ENCODE measurements at regions not wholly inside any gene's neighbourhood (a gene's known extent, or its start where the extent isn't known, plus 50 kb on each side); places are given as distances from the start of the nearest gene placed in this dataset.
"Not testable (repeated sequence)": the region's sequence is repeated elsewhere in the genome, so short reads cannot be mapped to it uniquely, and the experiment has no call there.

GRCh38 chr11:3485737-3486136, 106.8 kb upstream of the ZNF195 start:
- 59 to 65% methylated on average over 8 of the region's 10 CpGs for whole genome bisulfite sequencing, 2 experiments

GRCh38 chr11:3476937-3477885, 98.3 kb upstream of the ZNF195 start:
- not testable (repeated sequence) for H3K4me3 ChIP-seq (ENCODE audit: insufficient read depth, low read depth, low read length); H3K27ac ChIP-seq (ENCODE audit: insufficient read depth, low read depth, low read length, poor library complexity, severe bottlenecking); H3K9me3 ChIP-seq (ENCODE audit: control insufficient read depth, low read length); H3K36me3 ChIP-seq (ENCODE audit: control insufficient read depth, insufficient read depth, low read length); H3K27me3 ChIP-seq (ENCODE audit: control insufficient read depth, insufficient read depth, low read length, poor library complexity, severe bottlenecking); H3K4me1 ChIP-seq (ENCODE audit: control insufficient read depth, insufficient read depth, low read length)
- 72 to 74% methylated on average over 18 to 20 of the region's 20 CpGs for WGBS, 2 experiments

More at GRCh38 chr11:3485737-3486136, 106.8 kb upstream of the ZNF195 start:
- H3K27me3 ChIP-seq (ENCODE audit: control insufficient read depth, insufficient read depth, low read length, poor library complexity, severe bottlenecking); H3K4me1 ChIP-seq (ENCODE audit: control insufficient read depth, insufficient read depth, low read length); H3K4me3 ChIP-seq (ENCODE audit: insufficient read depth, low read depth, low read length); H3K9me3 ChIP-seq (ENCODE audit: control insufficient read depth, low read length); H3K36me3 ChIP-seq (ENCODE audit: control insufficient read depth, insufficient read depth, low read length); H3K27ac ChIP-seq (ENCODE audit: insufficient read depth, low read depth, low read length, poor library complexity, severe bottlenecking): not testable (repeated sequence)

GRCh38 chr11:3476084-3476936, 97.4 kb upstream of the ZNF195 start:
- H3K4me1 ChIP-seq (ENCODE audit: control insufficient read depth, insufficient read depth, low read length); H3K4me3 ChIP-seq (ENCODE audit: insufficient read depth, low read depth, low read length); H3K9me3 ChIP-seq (ENCODE audit: control insufficient read depth, low read length); H3K27ac ChIP-seq (ENCODE audit: insufficient read depth, low read depth, low read length, poor library complexity, severe bottlenecking); H3K36me3 ChIP-seq (ENCODE audit: control insufficient read depth, insufficient read depth, low read length); H3K27me3 ChIP-seq (ENCODE audit: control insufficient read depth, insufficient read depth, low read length, poor library complexity, severe bottlenecking): not testable (repeated sequence)
- WGBS, 2 experiments, result 80 to 86% methylated on average over 23 to 24 of the region's 27 CpGs

- H3K4me3 ChIP-seq (ENCODE audit: insufficient read depth, low read depth, low read length); H3K9me3 ChIP-seq (ENCODE audit: control insufficient read depth, low read length); H3K4me1 ChIP-seq (ENCODE audit: control insufficient read depth, insufficient read depth, low read length); H3K27ac ChIP-seq (ENCODE audit: insufficient read depth, low read depth, low read length, poor library complexity, severe bottlenecking); H3K36me3 ChIP-seq (ENCODE audit: control insufficient read depth, insufficient read depth, low read length); H3K27me3 ChIP-seq (ENCODE audit: control insufficient read depth, insufficient read depth, low read length, poor library complexity, severe bottlenecking): not testable (repeated sequence)
- 74 to 82% methylated on average over 8 of the region's 8 CpGs for WGBS, 2 experiments
Measured at GRCh38 chr11:3468963-3469362, 90.0 kb upstream of the ZNF195 start.

- H3K4me3 ChIP-seq (ENCODE audit: insufficient read depth, low read depth, low read length); H3K4me1 ChIP-seq (ENCODE audit: control insufficient read depth, insufficient read depth, low read length); H3K27me3 ChIP-seq (ENCODE audit: control insufficient read depth, insufficient read depth, low read length, poor library complexity, severe bottlenecking); H3K27ac ChIP-seq (ENCODE audit: insufficient read depth, low read depth, low read length, poor library complexity, severe bottlenecking); H3K36me3 ChIP-seq (ENCODE audit: control insufficient read depth, insufficient read depth, low read length); H3K9me3 ChIP-seq (ENCODE audit: control insufficient read depth, low read length): not testable (repeated sequence)
- WGBS, 2 experiments, result 86 to 98% methylated on average over 2 to 4 of the region's 5 CpGs
Measured at GRCh38 chr11:3467599-3467998, 88.7 kb upstream of the ZNF195 start.

- H3K4me3 ChIP-seq (ENCODE audit: insufficient read depth, low read depth, low read length); H3K9me3 ChIP-seq (ENCODE audit: control insufficient read depth, low read length); H3K27ac ChIP-seq (ENCODE audit: insufficient read depth, low read depth, low read length, poor library complexity, severe bottlenecking); H3K27me3 ChIP-seq (ENCODE audit: control insufficient read depth, insufficient read depth, low read length, poor library complexity, severe bottlenecking); H3K36me3 ChIP-seq (ENCODE audit: control insufficient read depth, insufficient read depth, low read length); H3K4me1 ChIP-seq (ENCODE audit: control insufficient read depth, insufficient read depth, low read length): not testable (repeated sequence)
- WGBS, 2 experiments, result 93 to 95% methylated on average over 9 of the region's 10 CpGs
Measured at GRCh38 chr11:3455666-3456065, 76.7 kb upstream of the ZNF195 start.

GRCh38 chr11:3454844-3455243, 75.9 kb upstream of the ZNF195 start:
- WGBS, 2 experiments, result 25 to 28% methylated on average over 15 of the region's 16 CpGs
- H3K36me3 ChIP-seq (ENCODE audit: control insufficient read depth, insufficient read depth, low read length); H3K4me1 ChIP-seq (ENCODE audit: control insufficient read depth, insufficient read depth, low read length); H3K27me3 ChIP-seq (ENCODE audit: control insufficient read depth, insufficient read depth, low read length, poor library complexity, severe bottlenecking); H3K4me3 ChIP-seq (ENCODE audit: insufficient read depth, low read depth, low read length); H3K27ac ChIP-seq (ENCODE audit: insufficient read depth, low read depth, low read length, poor library complexity, severe bottlenecking); H3K9me3 ChIP-seq (ENCODE audit: control insufficient read depth, low read length): not testable (repeated sequence)

GRCh38 chr11:3453596-3454256, 74.8 kb upstream of the ZNF195 start:
- not testable (repeated sequence) for H3K36me3 ChIP-seq (ENCODE audit: control insufficient read depth, insufficient read depth, low read length)
- WGBS, 2 experiments, result 90 to 93% methylated on average over 9 of the region's 9 CpGs

GRCh38 chr11:3450822-3451221, 71.9 kb upstream of the ZNF195 start:
- not testable (repeated sequence) for H3K4me3 ChIP-seq (ENCODE audit: insufficient read depth, low read depth, low read length); H3K36me3 ChIP-seq (ENCODE audit: control insufficient read depth, insufficient read depth, low read length); H3K27ac ChIP-seq (ENCODE audit: insufficient read depth, low read depth, low read length, poor library complexity, severe bottlenecking); H3K9me3 ChIP-seq (ENCODE audit: control insufficient read depth, low read length); H3K4me1 ChIP-seq (ENCODE audit: control insufficient read depth, insufficient read depth, low read length); H3K27me3 ChIP-seq (ENCODE audit: control insufficient read depth, insufficient read depth, low read length, poor library complexity, severe bottlenecking)
- no CpG with 5 or more reads among the region's 1 CpG for WGBS, 2 experiments

More at GRCh38 chr11:3453596-3454256, 74.8 kb upstream of the ZNF195 start:
- not testable (repeated sequence) for H3K4me3 ChIP-seq (ENCODE audit: insufficient read depth, low read depth, low read length); H3K27ac ChIP-seq (ENCODE audit: insufficient read depth, low read depth, low read length, poor library complexity, severe bottlenecking); H3K4me1 ChIP-seq (ENCODE audit: control insufficient read depth, insufficient read depth, low read length); H3K9me3 ChIP-seq (ENCODE audit: control insufficient read depth, low read length); H3K27me3 ChIP-seq (ENCODE audit: control insufficient read depth, insufficient read depth, low read length, poor library complexity, severe bottlenecking)

- WGBS, 2 experiments, result 85 to 96% methylated on average over 3 of the region's 3 CpGs
- not testable (repeated sequence) for H3K4me1 ChIP-seq (ENCODE audit: control insufficient read depth, insufficient read depth, low read length); H3K27me3 ChIP-seq (ENCODE audit: control insufficient read depth, insufficient read depth, low read length, poor library complexity, severe bottlenecking)
Measured at GRCh38 chr11:3445535-3445934, 66.6 kb upstream of the ZNF195 start.

More at GRCh38 chr11:3445535-3445934, 66.6 kb upstream of the ZNF195 start:
- H3K4me3 ChIP-seq (ENCODE audit: insufficient read depth, low read depth, low read length); H3K27ac ChIP-seq (ENCODE audit: insufficient read depth, low read depth, low read length, poor library complexity, severe bottlenecking); H3K9me3 ChIP-seq (ENCODE audit: control insufficient read depth, low read length); H3K36me3 ChIP-seq (ENCODE audit: control insufficient read depth, insufficient read depth, low read length): not testable (repeated sequence)

Data from ectodermal cell (in vitro differentiated cells).